KMS-11 (cell line): ENCODE measurements at regions not wholly inside any gene's neighbourhood (a gene's known extent, or its start where the extent isn't known, plus 50 kb on each side); places are given as distances from the start of the nearest gene placed in this dataset.
A peak's percentile ranks its signal among the peaks of the same experiment; 100 is the strongest.

Experiments
- H2AFZ ChIP-seq: fragments of 200-600 bp; sonication (generic); 2 replicates; pipeline ENCODE4 v1.6.1; 2016; ENCODE audit warnings: antibody characterized with exemption, mixed run types, low read depth
- H3K27ac ChIP-seq: fragments of 200-600 bp; sonication (generic); 2 replicates; pipeline ENCODE4 v1.6.1; 2016; ENCODE audit warnings: mild to moderate bottlenecking, mixed run types
- H3K27me3 ChIP-seq: fragments of 200-600 bp; sonication (generic); 2 replicates; pipeline ENCODE4 v1.6.1; 2017; ENCODE audit warnings: mild to moderate bottlenecking, low read depth, mixed run types, moderate library complexity; ENCODE audit not compliant: insufficient read depth
- H3K36me3 ChIP-seq: fragments of 200-600 bp; sonication (generic); 2 replicates; pipeline ENCODE4 v1.6.1; 2017; ENCODE audit warnings: mild to moderate bottlenecking, mixed run types; ENCODE audit not compliant: insufficient read depth
- H3K4me1 ChIP-seq: fragments of 200-600 bp; sonication (generic); 2 replicates; pipeline ENCODE4 v1.6.1; 2016; ENCODE audit warnings: mild to moderate bottlenecking, low read depth, mixed run types; ENCODE audit not compliant: poor library complexity, severe bottlenecking
- H3K4me2 ChIP-seq: fragments of 200-600 bp; sonication (generic); 2 replicates; pipeline ENCODE4 v1.7.0; 2016; ENCODE audit warnings: mild to moderate bottlenecking, mixed run types
- H3K4me3 ChIP-seq: fragments of 200-600 bp; sonication (generic); IDR thresholded peaks from 2 replicates; pipeline ENCODE4 v1.6.1; 2017; ENCODE audit warnings: low read depth, low read length, mixed read lengths; ENCODE audit not compliant: insufficient read depth
- H3K79me2 ChIP-seq: fragments of 200-600 bp; sonication (generic); 2 replicates; pipeline ENCODE4 v1.6.1; 2016; ENCODE audit warnings: low read depth, mixed run types; ENCODE audit not compliant: insufficient read depth
- H3K9ac ChIP-seq: fragments of 200-600 bp; sonication (generic); 2 replicates; pipeline ENCODE4 v1.6.1; 2016; ENCODE audit warnings: mild to moderate bottlenecking, mixed run types
- H4K20me1 ChIP-seq: fragments of 200-600 bp; sonication (generic); 2 replicates; pipeline ENCODE4 v1.6.1; 2016; ENCODE audit warnings: mild to moderate bottlenecking, mixed run types; ENCODE audit not compliant: insufficient read depth
- TF ChIP-seq, protein P1 (sequence below): fragments of 200-600 bp; sonication (generic); conservative IDR thresholded peaks from 2 replicates; pipeline ENCODE4 v1.6.1; 2017; ENCODE audit warnings: low read depth, mild to moderate bottlenecking, antibody characterized with exemption, low read length, moderate library complexity, mixed read lengths

DNA sequence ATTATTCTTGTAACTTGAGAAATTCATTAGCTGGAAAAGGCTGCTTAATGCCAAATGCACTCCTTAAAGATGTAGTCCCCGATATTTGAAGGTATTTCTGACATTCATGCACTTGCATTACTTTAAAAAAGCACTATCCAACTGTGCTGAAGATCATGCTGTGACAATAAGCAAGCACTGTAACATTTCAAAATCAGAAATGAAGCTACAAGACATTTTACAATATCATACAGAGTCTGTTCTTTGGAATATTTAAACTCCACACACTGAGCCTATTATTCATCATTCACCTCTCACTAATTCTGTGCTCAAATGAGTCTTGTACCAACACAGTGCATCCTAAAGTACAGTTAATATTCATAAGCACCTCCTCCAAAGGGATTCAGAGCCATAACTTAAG, 413.2 kb downstream of the CETN3 start:
- Histone ChIP-seq H3K36me3 (no peaks in the 10 kb centered on the region), H3K4me1 (peaks cover 28% of the 10 kb centered on the region)
- TF ChIP-seq, protein P1, sequence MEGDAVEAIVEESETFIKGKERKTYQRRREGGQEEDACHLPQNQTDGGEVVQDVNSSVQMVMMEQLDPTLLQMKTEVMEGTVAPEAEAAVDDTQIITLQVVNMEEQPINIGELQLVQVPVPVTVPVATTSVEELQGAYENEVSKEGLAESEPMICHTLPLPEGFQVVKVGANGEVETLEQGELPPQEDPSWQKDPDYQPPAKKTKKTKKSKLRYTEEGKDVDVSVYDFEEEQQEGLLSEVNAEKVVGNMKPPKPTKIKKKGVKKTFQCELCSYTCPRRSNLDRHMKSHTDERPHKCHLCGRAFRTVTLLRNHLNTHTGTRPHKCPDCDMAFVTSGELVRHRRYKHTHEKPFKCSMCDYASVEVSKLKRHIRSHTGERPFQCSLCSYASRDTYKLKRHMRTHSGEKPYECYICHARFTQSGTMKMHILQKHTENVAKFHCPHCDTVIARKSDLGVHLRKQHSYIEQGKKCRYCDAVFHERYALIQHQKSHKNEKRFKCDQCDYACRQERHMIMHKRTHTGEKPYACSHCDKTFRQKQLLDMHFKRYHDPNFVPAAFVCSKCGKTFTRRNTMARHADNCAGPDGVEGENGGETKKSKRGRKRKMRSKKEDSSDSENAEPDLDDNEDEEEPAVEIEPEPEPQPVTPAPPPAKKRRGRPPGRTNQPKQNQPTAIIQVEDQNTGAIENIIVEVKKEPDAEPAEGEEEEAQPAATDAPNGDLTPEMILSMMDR, result no peak

DNA sequence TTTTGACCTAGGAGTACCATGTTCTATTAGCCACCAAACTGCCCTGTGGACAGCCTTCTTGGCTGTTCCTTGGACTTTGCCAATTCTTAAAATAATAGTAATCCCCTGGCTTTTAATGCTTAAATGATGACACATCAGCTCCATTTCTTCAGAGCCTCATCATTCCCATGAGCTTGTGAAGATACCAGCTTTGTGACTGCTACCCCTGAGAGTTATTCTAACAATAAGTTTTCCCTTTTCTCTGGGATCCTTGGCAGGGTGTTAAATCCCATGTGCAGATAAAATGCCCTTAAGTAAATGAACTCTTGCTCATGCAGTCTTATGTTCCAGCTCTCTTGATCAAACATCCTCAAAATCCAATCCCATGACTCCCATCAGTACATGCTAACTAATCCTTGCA, 415.3 kb downstream of the CETN3 start:
- no peak overlapping the region for H2AFZ ChIP-seq
- H3K36me3 ChIP-seq, result no peaks in the 10 kb centered on the region
- no peaks in the 10 kb centered on the region for H3K27me3 ChIP-seq
- H3K4me1 ChIP-seq, result peaks cover 30% of the 10 kb centered on the region
- H3K4me2 ChIP-seq, result no peak overlapping the region
- no peaks in the 10 kb centered on the region for H3K79me2 ChIP-seq
- no peak overlapping the region for H3K27ac ChIP-seq
- H3K9ac ChIP-seq, result no peak overlapping the region
- no peaks in the 10 kb centered on the region for H4K20me1 ChIP-seq
- no peak overlapping the region for H3K4me3 ChIP-seq
- TF ChIP-seq, protein P1, result no peak

More for the DNA sequence above, 413.2 kb downstream of the CETN3 start:
- H3K27me3 ChIP-seq, result no peaks in the 10 kb centered on the region
- H3K27ac ChIP-seq, result no peak overlapping the region
- no peak overlapping the region for H2AFZ ChIP-seq
- no peak overlapping the region for H3K4me2 ChIP-seq
- no peaks in the 10 kb centered on the region for H3K79me2 ChIP-seq
- no peak overlapping the region for H3K9ac ChIP-seq
- H4K20me1 ChIP-seq, result no peaks in the 10 kb centered on the region
- H3K4me3 ChIP-seq, result no peak overlapping the region

DNA sequence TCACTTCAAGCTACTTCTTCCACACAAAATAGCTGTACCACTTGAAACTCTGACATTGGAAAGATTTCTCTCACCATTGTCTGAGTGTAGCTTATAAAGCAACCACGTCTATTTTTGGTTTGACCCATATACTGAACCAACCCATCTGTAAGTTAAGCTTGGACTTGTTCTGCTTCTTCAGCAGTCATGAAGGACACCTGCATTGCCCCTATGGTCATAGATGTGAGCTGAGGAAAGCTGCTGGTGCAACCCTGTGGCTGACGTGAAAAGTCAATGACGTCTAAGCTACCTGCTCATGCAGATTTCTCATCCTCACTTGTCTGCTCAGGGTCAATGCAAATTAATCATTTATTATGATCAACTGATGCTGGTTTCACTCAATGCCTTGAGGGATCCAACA, 417.4 kb downstream of the CETN3 start:
- peak overlapping the region; percentile 14; the same call in 1 of the 2 replicates for H3K9ac ChIP-seq
- H3K4me2 ChIP-seq, result peak overlapping the region; percentile 64
- H3K4me1 ChIP-seq, result peaks cover 30% of the 10 kb centered on the region
- H4K20me1 ChIP-seq, result no peaks in the 10 kb centered on the region
- peak overlapping the region; percentile 70 for H3K27ac ChIP-seq
- TF ChIP-seq, protein P1, result no peak
- no peaks in the 10 kb centered on the region for H3K79me2 ChIP-seq
- no peak overlapping the region for H3K4me3 ChIP-seq
- H3K27me3 ChIP-seq, result no peaks in the 10 kb centered on the region
- no peaks in the 10 kb centered on the region for H3K36me3 ChIP-seq
- H2AFZ ChIP-seq, result peak overlapping the region; percentile 39; the same call in 1 of the 2 replicates

- H3K27me3 ChIP-seq, result no peaks in the 10 kb centered on the region
- H3K9ac ChIP-seq, result no peak overlapping the region; the same call in 1 of the 2 replicates
- no peak overlapping the region for H3K4me3 ChIP-seq
- H3K36me3 ChIP-seq, result no peaks in the 10 kb centered on the region
- TF ChIP-seq, protein P1, result no peak
- H2AFZ ChIP-seq, result peak overlapping the region; percentile 39; the same call in 1 of the 2 replicates
- H4K20me1 ChIP-seq, result no peaks in the 10 kb centered on the region
- H3K27ac ChIP-seq, result peak overlapping the region; percentile 70
- peak overlapping the region; percentile 64 for H3K4me2 ChIP-seq
- H3K4me1 ChIP-seq, result peaks cover 30% of the 10 kb centered on the region
- no peaks in the 10 kb centered on the region for H3K79me2 ChIP-seq
Measured at GRCh38 chr5:89991592-89991991, 418.0 kb downstream of the CETN3 start.
